HepG2 (cell line): ENCODE measurements at regions not wholly inside any gene's neighbourhood (a gene's known extent, or its start where the extent isn't known, plus 50 kb on each side); places are given as distances from the start of the nearest gene placed in this dataset.

Experiments used
- ATAC-seq: fragments of 200-7000 bp; cut with Tn5 transposase; 3 replicates; pipeline ENCODE4 v1.9.1; 2020; ENCODE audit warnings: mild to moderate bottlenecking, moderate library complexity
- BruUV-seq: library from RNA; stranded (reverse); fragments of 400-500 nt; replicated peaks from 2 replicates; lab custom pipeline; 2021; lab: Mats Ljungman, UMichigan
- CTCF ChIA-PET: fragments of 300-600 bp; formaldehyde crosslinking; extraction: SDS; loops from one replicate; lab custom pipeline; 2021; ENCODE audit warnings: low total read pairs, inconsistent platforms, low intra/inter-chr PET ratio; lab: Yijun Ruan, JAX
- POLR2A ChIA-PET: fragments of 350-600 bp; sonication (Branson Sonifier 250); formaldehyde crosslinking; loops from one replicate; lab custom pipeline; 2020; ENCODE audit warnings: antibody characterized with exemption, inconsistent platforms; lab: Yijun Ruan, JAX
- DNase-seq: peaks from one replicate; pipeline ENCODE4 v3.0.0-alpha.2; 2015; ENCODE audit warnings: low spot score
- FAIRE-seq: peaks from 3 replicates; lab custom pipeline; 2011; peaks lifted over from hg19 to GRCh38; lab: Jason Lieb, UNC
- H2AFZ ChIP-seq: one replicate; pipeline ENCODE4 v1.6.1; 2011; ENCODE audit warnings: low read length, inconsistent platforms
- H3K27ac ChIP-seq: fragments of 300-600 bp; 3 replicates; pipeline ENCODE4 v1.8.0; 2011; ENCODE audit warnings: mixed run types, mild to moderate bottlenecking, mixed read lengths, low read length, inconsistent platforms; ENCODE audit not compliant: insufficient read depth; ENCODE audit errors: extremely low read length
- H3K27me3 ChIP-seq, 2 experiments: fragments of 200-600 bp in 1 of 2; 2 replicates in 1 of 2; 3 replicates in 1 of 2; pipeline versions ENCODE4 v1.6.0 to v1.8.0; 2011; ENCODE audit warnings: low read length in 2 of 2, mild to moderate bottlenecking in 2 of 2, moderate library complexity in 2 of 2, inconsistent platforms in 1 of 2; ENCODE audit not compliant: insufficient read depth in 2 of 2, control insufficient read depth in 1 of 2
- H3K36me3 ChIP-seq, 2 experiments: fragments of 200-600 bp in 1 of 2; replicated peaks in 1 of 2; 2 replicates in 1 of 2; 3 replicates in 1 of 2; pipeline versions ENCODE4 v1.5.1 to v1.8.0; 2011; ENCODE audit warnings: low read length in 2 of 2, inconsistent platforms in 1 of 2; ENCODE audit not compliant: insufficient read depth in 2 of 2, control insufficient read depth in 1 of 2
- H3K4me1 ChIP-seq: 2 replicates; pipeline ENCODE4 v1.5.1; 2012; ENCODE audit warnings: low read length, inconsistent platforms; ENCODE audit not compliant: insufficient read depth
- H3K4me2 ChIP-seq: 2 replicates; pipeline ENCODE4 v1.6.0; 2011; ENCODE audit warnings: low read depth, low read length, inconsistent platforms
- H3K4me3 ChIP-seq, 3 experiments: fragments of 200-600 bp in 1 of 3; sonication (generic), shearing (Covaris generic) in 1 of 3; replicated peaks in 1 of 3; 2 replicates each; pipeline ENCODE4 v1.5.1; 2011 to 2016; ENCODE audit warnings: low read length in 3 of 3, inconsistent platforms in 2 of 3, low read depth in 2 of 3, mild to moderate bottlenecking in 2 of 3, control low read depth in 1 of 3, mixed read lengths in 1 of 3; ENCODE audit not compliant: insufficient read depth in 1 of 3
- H3K79me2 ChIP-seq: one replicate; pipeline ENCODE4 v1.6.1; 2011; ENCODE audit warnings: low read length, inconsistent platforms; ENCODE audit not compliant: insufficient read depth
- H3K9ac ChIP-seq: 2 replicates; pipeline ENCODE4 v1.6.0; 2011; ENCODE audit warnings: mild to moderate bottlenecking, low read depth, low read length, inconsistent platforms; ENCODE audit not compliant: insufficient read depth
- H3K9me3 ChIP-seq: 2 replicates; pipeline ENCODE4 v1.5.1; 2012; ENCODE audit warnings: mild to moderate bottlenecking, low read length
- H4K20me1 ChIP-seq: 2 replicates; pipeline ENCODE4 v1.6.0; 2011; ENCODE audit warnings: inconsistent platforms, mild to moderate bottlenecking, low read length, moderate library complexity; ENCODE audit not compliant: insufficient read depth
- CREB3 ChIP-seq: sonication (generic); formaldehyde crosslinking; IDR thresholded peaks from 2 replicates; pipeline ENCODE4 v1.5.0; 2020; ENCODE audit warnings: missing genetic modification reagents
- DMAP1 ChIP-seq: IDR thresholded peaks from 2 replicates; pipeline ENCODE4 v1.6.1; 2016
- KAT2B ChIP-seq: fragments of 150-350 bp; IDR thresholded peaks from 2 replicates; pipeline ENCODE4 v1.6.1; 2014; ENCODE audit warnings: low read depth, low read length, borderline replicate concordance
- MIXL1 ChIP-seq: IDR thresholded peaks from 2 replicates; pipeline ENCODE4 v1.6.1; 2016
- MYNN ChIP-seq: sonication (generic); formaldehyde crosslinking; IDR thresholded peaks from 2 replicates; pipeline ENCODE4 v1.4.0; 2020; ENCODE audit warnings: mild to moderate bottlenecking, low read depth, missing genetic modification reagents
- ZFP90 ChIP-seq: sonication (generic); formaldehyde crosslinking; IDR thresholded peaks from 2 replicates; pipeline ENCODE4 v1.8.0; 2022; ENCODE audit warnings: missing genetic modification reagents, mild to moderate bottlenecking, inconsistent platforms, borderline replicate concordance
- WGBS: methylation state at CpG from one replicate; pipeline ENCODE4 v1.1.6; 2017; ENCODE audit warnings: low lambda C conversion rate; 5-methylcytosine and 5-hydroxymethylcytosine counted together
- in situ Hi-C: cut with HindIII; loops from 2 replicates; pipeline ENCODE4 v1.10.0; 2017; ENCODE audit warnings: low pct_unique_long_range_greater_than_20kb; ENCODE audit not compliant: extremely low pct_ligation_motif_present
- intact Hi-C: fragments of 100-400 bp; cut with micrococcal nuclease; formaldehyde crosslinking; loops from one replicate; pipeline ENCODE4 v1.10.0; 2022; ENCODE audit not compliant: unreplicated experiment
- TF ChIP-seq, protein P1 (sequence below): fragments of 450-650 bp; IDR thresholded peaks from 2 replicates; pipeline ENCODE4 v1.6.1; 2016

DNA sequence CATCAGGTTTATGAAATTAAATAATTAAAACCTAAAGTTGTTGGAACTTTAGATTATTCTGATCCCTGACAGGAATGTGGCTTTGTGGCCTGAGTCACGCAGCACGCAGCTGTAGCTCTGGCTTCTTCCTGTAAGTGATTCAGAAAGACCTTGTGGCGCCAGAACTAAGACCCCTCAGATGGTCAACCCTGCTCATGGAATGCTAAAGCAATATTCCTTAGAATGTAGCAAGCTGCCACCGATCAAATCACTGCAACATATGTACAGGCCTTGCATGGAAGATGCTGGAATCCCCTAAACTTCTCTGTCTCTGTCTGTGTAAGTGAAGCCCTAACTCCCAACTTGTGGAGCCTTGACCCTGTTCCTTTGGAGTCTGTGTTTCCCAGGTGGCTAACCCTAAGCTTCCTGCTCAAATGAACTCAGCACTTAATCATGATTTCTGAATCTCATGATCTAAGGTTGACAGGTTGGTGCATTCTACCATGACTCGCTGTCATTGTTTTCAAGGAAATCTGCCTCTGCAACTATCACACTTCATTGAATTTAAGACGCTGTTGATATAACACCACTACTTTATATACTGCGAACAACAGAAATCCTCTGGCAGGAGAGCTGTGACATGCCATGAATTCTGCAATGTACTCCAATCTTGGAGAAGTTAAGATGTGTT is 111.2 kb upstream of the CST7 start:
- in situ Hi-C loops: loop anchor here (10.0 kb wide), 1 partner anchor 57 kb away; no protein-coding TSS in a partner anchor
- TF ChIP-seq MIXL1 (CRISPR knock-in tag) (no peak), CREB3 (CRISPR knock-in tag) (no peak), ZFP90 (no peak), DMAP1 (no peak)
- H3K4me1 ChIP-seq: no peaks in the 10 kb centered on the region
- intact Hi-C loops: no loop called here
- H3K9ac ChIP-seq: no peak overlapping the region
- H3K9me3 ChIP-seq: no peaks in the 10 kb centered on the region
- no peaks in the 10 kb centered on the region for H4K20me1 ChIP-seq
- H3K27ac ChIP-seq: no peak overlapping the region
- BruUV-seq: no TSS peak
- no peak for DNase-seq
- no peak overlapping the region for H3K4me3 ChIP-seq
- H2AFZ ChIP-seq: no peak overlapping the region
- CTCF ChIA-PET: no interaction called here
- no peak for FAIRE-seq
- 20% methylated on average over 7 of the region's 7 CpGs for WGBS
- no peak overlapping the region for H3K4me2 ChIP-seq
- POLR2A ChIA-PET: no interaction called here
- no peaks in the 10 kb centered on the region for H3K36me3 ChIP-seq
- no peaks in the 10 kb centered on the region for H3K79me2 ChIP-seq
- no peak for ATAC-seq
- H3K27me3 ChIP-seq: peaks cover 2 to 12% of the 10 kb centered on the region in 2 experiments; a peak in 2 of 5 replicates

DNA sequence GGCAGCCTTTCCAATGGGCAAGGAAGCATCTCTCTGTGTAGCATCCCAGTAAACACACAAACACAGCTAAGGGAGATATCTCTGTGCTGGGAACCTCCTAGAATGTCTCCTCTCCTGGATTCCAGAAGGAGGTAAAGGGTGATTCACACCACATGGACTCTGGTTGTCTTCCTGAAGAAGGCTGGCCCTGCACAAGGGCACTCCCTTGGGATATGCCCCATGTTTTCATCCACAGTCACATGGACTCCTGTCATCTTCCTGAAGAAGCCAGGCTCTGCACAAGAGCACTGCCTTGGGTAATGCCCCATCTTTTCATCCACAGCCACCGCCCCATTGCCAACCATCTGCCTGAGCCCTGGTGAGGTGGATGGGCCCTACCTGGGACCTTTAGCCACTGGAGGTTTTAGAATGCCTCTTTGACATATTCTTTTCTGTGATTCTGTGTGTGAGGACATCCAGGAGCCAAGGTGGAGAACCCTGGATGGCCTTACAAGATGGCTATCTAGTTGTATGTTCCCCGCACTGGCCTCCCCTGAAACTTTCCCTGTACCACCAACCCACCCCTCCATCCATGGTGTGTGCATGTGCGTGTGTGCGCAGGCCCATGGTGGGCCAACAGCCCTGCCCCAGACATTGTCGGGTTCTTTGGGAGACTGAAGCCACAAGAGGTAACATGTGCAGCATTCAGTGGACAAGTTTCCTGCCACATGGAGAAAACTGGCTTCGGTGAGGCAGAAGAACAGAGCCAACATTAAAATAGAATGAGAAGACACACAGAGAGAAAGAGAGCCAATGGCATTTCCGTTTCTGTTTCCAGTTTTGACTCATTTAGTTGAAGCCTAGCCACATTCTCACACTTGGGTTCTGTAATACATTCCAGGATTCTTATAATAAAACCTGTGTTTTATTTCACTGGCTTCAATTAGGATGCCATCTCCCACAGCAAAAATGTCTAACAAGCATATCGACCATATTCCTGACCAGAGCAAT is 110.2 kb upstream of the CST7 start:
- Histone ChIP-seq H3K4me2 (no peak overlapping the region), H3K9me3 (no peaks in the 10 kb centered on the region), H3K36me3 (no peaks in the 10 kb centered on the region), H4K20me1 (no peaks in the 10 kb centered on the region), H3K27ac (no peak overlapping the region), H2AFZ (no peak overlapping the region), H3K4me1 (no peaks in the 10 kb centered on the region), H3K4me3 (no peak overlapping the region), H3K27me3 (peaks cover 2 to 12% of the 10 kb centered on the region in 2 experiments; a peak in 2 of 5 replicates), H3K79me2 (no peaks in the 10 kb centered on the region), H3K9ac (no peak overlapping the region)
- ChIA-PET CTCF (no interaction called here), POLR2A (no interaction called here)
- FAIRE-seq (no peak), ATAC-seq (no peak), DNase-seq (no peak)
- no peak for TF ChIP-seq KAT2B
- TF ChIP-seq, protein P1, sequence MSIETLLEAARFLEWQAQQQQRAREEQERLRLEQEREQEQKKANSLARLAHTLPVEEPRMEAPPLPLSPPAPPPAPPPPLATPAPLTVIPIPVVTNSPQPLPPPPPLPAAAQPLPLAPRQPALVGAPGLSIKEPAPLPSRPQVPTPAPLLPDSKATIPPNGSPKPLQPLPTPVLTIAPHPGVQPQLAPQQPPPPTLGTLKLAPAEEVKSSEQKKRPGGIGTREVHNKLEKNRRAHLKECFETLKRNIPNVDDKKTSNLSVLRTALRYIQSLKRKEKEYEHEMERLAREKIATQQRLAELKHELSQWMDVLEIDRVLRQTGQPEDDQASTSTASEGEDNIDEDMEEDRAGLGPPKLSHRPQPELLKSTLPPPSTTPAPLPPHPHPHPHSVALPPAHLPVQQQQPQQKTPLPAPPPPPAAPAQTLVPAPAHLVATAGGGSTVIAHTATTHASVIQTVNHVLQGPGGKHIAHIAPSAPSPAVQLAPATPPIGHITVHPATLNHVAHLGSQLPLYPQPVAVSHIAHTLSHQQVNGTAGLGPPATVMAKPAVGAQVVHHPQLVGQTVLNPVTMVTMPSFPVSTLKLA: 0 out of 2 replicates have a peak, but pooled peaks have one; percentile 10
- TF ChIP-seq MYNN: no peak
- in situ Hi-C loops (loop anchor here (10.0 kb wide), 1 partner anchor 56 kb away; no protein-coding TSS in a partner anchor), intact Hi-C loops (no loop called here)
- no TSS peak for BruUV-seq
- 33% methylated on average over 8 of the region's 8 CpGs for WGBS
